NCI-H2196 treated with DMSO at 0.1 percent for 48 hours (cell line): ENCODE measurements at regions not wholly inside any gene's neighbourhood (a gene's known extent, or its start where the extent isn't known, plus 50 kb on each side); places are given as distances from the start of the nearest gene placed in this dataset.

Source experiments
- DNase-seq: peaks from one replicate; lab custom pipeline; 2025; ENCODE audit not compliant: unreplicated experiment; lab: John Stamatoyannopoulos, UW

DNA sequence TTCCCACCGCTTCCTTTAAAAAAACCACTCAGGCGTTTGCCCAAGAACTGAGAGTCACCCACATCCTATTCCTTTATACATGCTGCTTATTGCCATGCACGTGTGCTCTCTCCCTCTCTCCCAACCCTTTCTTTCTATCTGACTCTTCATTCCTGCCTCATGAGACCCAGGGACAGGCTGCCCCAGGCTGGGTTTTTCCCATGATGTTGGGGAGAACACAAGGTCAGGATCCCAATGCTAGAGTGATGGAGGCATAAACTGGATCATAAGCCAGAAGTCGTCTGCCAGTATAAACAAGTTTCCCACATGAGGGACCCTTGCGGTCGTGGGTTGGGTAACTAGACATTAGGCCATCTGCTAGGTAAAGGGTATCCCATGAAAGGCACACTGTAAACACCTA, 64.9 kb downstream of the CD2 start:
- DNase-seq: no peak

DNA sequence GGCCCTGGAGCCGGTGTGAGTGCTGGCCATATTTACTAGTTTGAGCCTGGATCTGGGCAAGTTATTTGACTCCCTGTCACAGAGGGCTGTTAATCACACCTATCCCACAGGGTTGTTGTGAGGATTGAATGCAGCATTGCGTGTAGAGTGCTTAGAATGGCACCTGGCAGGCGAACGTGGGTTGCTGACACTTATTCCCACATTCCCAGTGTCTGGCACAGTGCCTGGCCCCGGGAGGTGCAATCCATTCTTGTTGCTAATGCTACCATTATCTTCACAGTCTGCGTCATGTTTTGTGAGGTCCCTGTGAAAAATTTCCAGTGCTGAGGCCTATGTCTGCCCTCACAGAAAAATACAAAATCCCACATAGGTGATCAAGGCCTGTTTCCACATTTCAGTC, 66.1 kb downstream of the CD2 start:
- no peak for DNase-seq

- no peak for DNase-seq
Measured at GRCh38 chr1:116821763-116822162, 67.5 kb downstream of the CD2 start.

DNA sequence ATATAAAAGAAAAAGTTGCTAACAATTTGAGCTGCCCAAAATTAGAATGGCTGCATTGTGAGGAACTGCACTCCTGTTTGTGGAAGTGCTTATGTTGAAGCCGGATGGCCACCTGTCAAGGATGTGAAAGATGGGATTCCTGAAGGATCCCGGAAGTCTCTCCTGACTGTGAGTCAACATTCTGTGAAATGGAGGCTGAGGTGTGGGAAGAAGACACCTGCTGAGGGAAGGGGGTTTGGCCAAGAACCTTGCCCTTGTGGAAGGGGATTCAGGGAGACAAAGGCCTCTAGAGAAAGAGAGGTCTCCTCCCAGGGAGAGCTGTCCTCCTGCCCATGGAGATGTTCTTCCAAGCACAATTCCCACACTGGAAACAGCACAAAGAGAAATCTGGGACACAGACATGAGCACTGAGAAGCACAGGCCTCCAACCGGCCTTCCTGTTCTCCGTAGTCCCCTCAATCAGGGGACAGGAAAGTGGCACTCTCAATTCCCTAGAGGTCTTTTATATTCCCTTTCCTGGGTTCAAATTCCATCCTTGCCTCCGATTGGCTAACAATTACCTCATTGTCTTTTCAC, 70.5 kb downstream of the CD2 start:
- DNase-seq: no peak

GRCh38 chr1:116825207-116825719, 71.0 kb downstream of the CD2 start:
- no peak for DNase-seq

GRCh38 chr1:116825720-116826438, 71.6 kb downstream of the CD2 start:
- no peak for DNase-seq

DNA sequence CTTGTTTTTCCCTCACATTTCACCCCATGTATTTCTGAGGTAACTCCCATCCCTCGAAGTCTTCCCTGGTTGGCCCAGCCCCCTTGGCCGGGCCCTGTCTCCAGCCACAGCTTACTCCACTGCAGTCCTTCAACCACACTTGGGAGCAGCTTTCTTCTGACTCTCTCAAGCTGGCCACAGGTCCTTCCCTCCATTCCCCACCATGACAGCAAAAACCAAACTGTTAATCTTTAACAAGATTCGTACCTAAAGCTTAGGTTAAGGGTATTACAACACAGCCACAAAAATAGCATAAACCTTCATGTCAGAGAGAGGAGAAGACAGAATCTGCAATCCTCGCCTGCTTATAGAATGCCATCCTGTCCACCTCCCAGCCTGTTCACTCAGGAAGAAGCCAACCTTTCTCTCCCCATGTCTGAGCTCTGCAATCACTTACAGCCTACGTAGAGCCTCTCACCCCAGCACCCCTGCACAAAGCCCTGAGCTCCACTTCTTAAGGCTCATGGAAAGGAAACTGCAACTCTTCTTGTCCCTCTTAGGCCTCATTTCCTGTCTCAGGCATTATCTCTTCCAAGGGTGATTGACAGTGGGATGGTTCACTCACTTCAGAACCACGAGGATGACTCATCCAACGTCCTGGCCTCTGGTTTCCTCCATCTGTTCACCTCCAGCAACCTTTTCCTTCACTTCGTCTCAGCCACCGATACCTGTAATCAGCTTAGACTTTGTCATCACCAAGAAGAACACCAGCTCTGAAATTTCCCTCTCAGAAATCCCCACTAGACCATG, 72.8 kb downstream of the CD2 start:
- DNase-seq: no peak

DNA sequence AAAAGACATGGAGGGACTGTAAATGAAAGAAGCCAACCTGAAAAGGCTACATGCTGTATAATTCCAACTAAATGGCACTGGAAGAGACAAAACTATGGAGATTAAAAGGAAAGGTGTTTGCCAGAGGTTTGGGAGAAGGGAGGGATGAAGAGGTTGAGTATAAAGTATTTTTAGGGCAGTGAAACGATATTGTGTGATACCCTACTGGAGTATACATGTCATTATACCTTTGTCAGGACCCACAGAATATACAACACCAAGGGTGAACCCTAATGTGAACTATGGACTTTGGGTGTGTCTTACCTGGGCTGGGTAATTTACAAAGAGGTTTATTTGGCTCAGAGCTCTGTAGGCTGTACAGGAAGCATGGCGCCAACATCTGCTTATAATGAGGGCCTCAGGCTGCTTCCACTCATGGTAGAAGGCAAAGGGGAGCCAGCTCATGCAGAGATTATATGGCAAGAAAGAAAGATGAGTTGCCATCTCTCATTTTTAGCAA, 73.4 kb downstream of the CD2 start:
- no peak for DNase-seq

GRCh38 chr1:116832308-116832931, 77.3 kb upstream of the PTGFRN start:
- no peak for DNase-seq

DNA sequence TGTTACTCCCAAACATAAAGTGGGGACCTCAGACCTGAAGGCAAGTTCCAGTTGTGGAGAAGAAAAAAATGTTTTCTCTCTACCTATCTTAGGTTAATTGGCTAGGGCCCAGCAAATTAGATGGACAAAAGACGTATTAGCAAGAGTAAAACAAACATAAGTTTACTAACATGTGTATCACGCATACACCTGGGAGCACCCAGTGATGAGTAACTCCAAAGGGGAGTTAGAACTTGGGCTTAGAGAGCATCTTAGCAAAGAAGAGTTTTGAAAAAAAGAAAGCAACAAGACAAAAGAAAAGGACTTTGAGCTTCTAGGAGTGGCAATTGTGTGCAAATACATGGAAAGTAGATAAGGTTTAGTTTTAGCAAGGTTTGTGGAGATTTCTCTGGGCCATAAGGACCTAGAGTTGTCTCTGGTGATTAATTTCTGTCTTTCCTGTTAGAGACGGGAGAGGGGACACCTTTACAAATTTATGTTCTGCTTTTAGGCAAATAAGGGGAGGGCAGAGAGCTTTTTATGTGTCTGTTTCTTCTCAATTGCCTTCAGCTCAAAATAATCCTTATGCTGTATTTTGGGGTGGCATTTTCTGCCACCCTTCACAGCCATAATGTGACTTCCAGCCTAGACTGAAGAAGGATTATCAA, 76.7 kb upstream of the PTGFRN start:
- no peak for DNase-seq

DNA sequence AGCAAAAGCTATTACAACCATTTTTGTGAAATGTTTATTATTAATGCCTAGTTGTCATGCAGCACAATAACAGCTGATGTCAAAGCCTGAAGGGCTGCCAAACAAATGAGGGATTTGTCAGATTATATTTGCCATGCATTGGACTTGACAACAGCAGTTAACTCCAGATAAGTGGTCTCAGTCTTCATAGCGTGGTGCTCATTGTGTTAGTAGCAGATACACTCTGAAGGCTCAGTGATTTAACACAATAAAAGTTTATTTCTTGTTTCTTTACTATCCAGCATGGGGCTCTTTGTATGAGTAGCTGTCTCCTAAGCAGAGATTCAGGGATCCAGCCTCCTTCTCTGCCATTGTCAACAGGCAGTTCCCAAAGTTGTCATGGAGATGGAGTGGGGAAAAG, 76.0 kb upstream of the PTGFRN start:
- no peak for DNase-seq

DNA sequence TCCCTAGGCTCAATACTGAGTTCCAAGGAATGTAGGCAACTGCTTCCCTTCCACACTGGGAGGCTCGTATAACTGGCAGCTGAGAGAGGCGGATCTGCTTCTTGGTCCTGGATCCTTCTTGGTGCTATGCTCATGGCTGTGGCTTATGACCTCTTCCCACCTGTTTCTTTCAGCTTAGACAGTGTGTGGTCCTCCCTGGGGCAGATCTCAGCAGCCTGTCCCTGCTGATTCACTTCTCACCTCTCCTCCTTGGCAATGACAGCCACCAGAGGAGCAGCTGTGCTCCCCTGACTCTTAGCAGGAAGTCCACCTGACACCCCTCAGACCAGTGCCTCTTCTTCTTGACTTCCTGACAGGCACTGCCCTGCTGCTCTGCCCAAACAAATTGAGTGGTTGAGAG, 75.1 kb upstream of the PTGFRN start:
- no peak for DNase-seq

DNA sequence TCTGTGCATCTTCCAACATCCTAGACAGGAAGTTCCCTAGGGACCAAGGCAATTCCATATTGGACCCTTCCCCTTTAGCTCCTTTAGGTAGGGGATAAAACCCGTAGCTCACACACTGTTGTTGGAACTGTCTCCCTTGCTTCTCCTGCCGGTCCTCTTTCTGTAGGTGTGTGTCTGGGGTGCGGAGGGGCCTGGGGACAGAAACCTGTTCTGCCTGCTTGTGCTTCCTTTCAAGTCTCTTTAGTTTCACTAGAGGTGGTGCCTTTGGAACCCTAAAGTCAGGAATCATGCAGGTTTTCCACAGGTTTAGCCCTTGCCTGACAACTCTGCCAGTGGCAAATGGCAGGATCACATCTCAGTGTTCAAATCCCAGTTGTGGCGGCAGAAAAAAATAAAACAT, 74.6 kb upstream of the PTGFRN start:
- no peak for DNase-seq

GRCh38 chr1:116836099-116836498, 73.6 kb upstream of the PTGFRN start:
- DNase-seq: no peak

- DNase-seq: no peak
Measured at GRCh38 chr1:116841569-116842344, 68.0 kb upstream of the PTGFRN start.

DNA sequence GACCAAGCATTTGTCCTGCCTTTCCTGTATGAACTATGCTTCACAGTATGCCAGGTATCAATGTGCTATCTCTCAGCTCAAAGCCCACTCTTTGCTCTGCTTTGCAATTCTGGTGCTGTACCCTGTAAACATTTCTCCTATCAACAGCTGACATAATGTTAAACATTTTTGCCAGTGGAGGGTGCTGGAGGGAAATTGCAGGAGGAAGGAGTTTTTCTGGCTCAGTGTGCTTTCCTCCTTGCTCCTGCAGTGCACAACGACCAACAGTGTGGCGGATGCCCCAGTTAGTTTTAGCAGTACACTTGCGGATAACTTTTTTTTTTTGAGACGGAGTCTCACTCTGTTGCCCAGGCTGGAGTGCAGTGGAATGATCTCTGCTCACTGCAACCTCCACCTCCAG, 67.1 kb upstream of the PTGFRN start:
- no peak for DNase-seq

DNA sequence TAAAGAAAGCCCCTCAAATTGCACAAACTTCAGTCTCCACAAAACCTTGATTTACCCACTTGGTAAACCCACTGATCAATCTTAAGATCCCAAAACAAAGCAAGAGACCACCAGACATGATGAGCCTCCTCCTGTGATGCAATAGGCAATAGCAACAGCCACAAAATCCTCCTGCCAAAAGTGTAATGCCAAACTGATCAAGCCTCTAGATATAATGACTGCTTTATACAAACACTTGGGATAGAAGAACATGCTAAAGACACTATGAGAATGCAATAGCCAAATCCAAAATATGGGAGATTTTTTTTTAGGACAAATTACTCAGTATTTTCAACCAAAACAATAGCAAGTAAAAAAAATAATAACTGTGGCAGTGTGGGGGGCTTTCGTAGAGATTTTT, 64.9 kb upstream of the PTGFRN start:
- no peak for DNase-seq

- no peak for DNase-seq
Measured at GRCh38 chr1:116847190-116847589, 62.5 kb upstream of the PTGFRN start.

DNA sequence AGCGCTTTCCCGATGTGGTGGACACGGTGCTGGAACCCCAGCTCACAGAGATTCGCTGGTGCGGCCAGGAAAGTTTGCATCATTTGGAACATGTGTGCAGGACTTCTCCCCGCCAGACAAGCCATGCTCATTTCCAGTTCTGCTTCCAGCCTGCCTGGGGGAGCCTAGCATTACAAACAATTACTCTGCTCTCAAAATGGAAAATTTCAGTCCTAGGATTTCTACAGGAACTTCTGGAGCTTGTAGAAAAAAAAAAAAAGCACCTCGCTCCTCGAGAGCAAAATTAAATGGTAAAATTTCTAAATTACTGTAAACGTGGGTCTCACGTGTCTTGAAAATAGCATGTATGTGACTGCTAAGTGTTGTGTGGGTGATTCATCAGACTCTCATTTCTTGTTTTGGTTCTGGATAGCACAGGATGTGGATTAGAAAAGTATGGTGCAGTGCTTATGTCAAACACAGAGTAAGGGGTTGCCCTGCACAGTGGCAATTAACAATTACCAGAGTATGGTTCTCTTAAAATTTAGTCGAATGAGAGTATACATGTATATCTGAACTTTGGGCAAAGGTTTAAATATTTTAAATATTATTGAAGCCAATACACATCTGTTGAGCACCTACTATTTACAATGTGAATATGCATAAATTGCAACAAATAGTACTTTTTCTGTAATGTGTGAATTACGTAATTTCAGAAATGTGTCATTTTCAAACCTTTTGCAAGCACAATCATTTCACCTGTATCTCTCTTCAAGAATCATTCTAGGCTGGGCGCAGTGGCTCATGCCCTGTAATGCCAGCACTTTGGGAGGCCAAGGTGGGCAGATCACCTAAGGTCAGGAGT, 61.8 kb upstream of the PTGFRN start:
- no peak for DNase-seq
